ACHN (cell line): ENCODE measurements at regions not wholly inside any gene's neighbourhood (a gene's known extent, or its start where the extent isn't known, plus 50 kb on each side); places are given as distances from the start of the nearest gene placed in this dataset.

Source experiments
- DNase-seq: peaks from one replicate; pipeline ENCODE4 v3.0.0-alpha.2; 2015
- in situ Hi-C: cut with HindIII; loops from 2 replicates; pipeline ENCODE4 v1.10.0; 2017; ENCODE audit warnings: low sequenced_read_pairs, low pct_ligation_motif_present, low pct_unique_long_range_greater_than_20kb

- DNase-seq: no peak
- in situ Hi-C loops: no loop called here
These were observed 73.5 kb upstream of the AKT3 start for GRCh38 chr1:243923292-243924171.

GRCh38 chr1:243921111-243921510 lies 71.1 kb upstream of the AKT3 start:
- in situ Hi-C loops: no loop called here

GRCh38 chr1:243917863-243918565 lies 68.0 kb upstream of the AKT3 start:
- DNase-seq: peak; percentile 64
- in situ Hi-C loops: no loop called here

More at GRCh38 chr1:243921111-243921510, 71.1 kb upstream of the AKT3 start:
- DNase-seq: no peak

- peak; percentile 80 for DNase-seq
- in situ Hi-C loops: no loop called here
These were observed 67.3 kb upstream of the AKT3 start for GRCh38 chr1:243917177-243917862.

GRCh38 chr1:243916160-243916559 lies 66.1 kb upstream of the AKT3 start:
- no peak for DNase-seq
- in situ Hi-C loops: no loop called here

GRCh38 chr1:243912347-243912746 lies 62.3 kb upstream of the AKT3 start:
- DNase-seq: no peak
- in situ Hi-C loops: no loop called here

GRCh38 chr1:243910607-243911006 lies 60.6 kb upstream of the AKT3 start:
- in situ Hi-C loops: no loop called here
- DNase-seq: no peak

GRCh38 chr1:243903895-243904294 lies 53.9 kb upstream of the AKT3 start:
- DNase-seq: peak; percentile 36
- in situ Hi-C loops: no loop called here

GRCh38 chr1:243903041-243903440 lies 53.0 kb upstream of the AKT3 start:
- DNase-seq: no peak
- in situ Hi-C loops: no loop called here

GRCh38 chr1:243902100-243902499 lies 52.1 kb upstream of the AKT3 start:
- in situ Hi-C loops: no loop called here
- DNase-seq: no peak
